ENCODE measurements at regions not wholly inside any gene's neighbourhood (a gene's known extent, or its start where the extent isn't known, plus 50 kb on each side); places are given as distances from the start of the nearest gene placed in this dataset.

- Histone ChIP-seq H3K36me3 (replicated peaks in 1 of 2; ENCODE audit: control insufficient read depth in 1 of 2, insufficient read depth in 2 of 2, low read length in 2 of 2) (no peaks in the 10 kb centered on the region), H3K4me3 (replicated peaks in 1 of 3; ENCODE audit: insufficient read depth in 1 of 3, low read depth in 2 of 3, low read length in 3 of 3) (no peak overlapping the region), H3K27ac (ENCODE audit: extremely low read length, insufficient read depth, low read length) (no peak overlapping the region), H2AFZ (ENCODE audit: low read length) (no peak overlapping the region), H3K4me2 (ENCODE audit: low read depth, low read length) (no peak overlapping the region), H3K4me1 (ENCODE audit: insufficient read depth, low read length) (no peaks in the 10 kb centered on the region), H3K9ac (ENCODE audit: insufficient read depth, low read depth, low read length) (no peak overlapping the region), H3K27me3 (ENCODE audit: control insufficient read depth in 1 of 2, insufficient read depth in 2 of 2, low read length in 2 of 2) (no peaks in the 10 kb centered on the region), H4K20me1 (ENCODE audit: insufficient read depth, low read length) (no peaks in the 10 kb centered on the region), H3K9me3 (ENCODE audit: low read length) (no peaks in the 10 kb centered on the region), H3K79me2 (ENCODE audit: insufficient read depth, low read length) (no peaks in the 10 kb centered on the region)
- no peak for ATAC-seq
- DNase-seq (ENCODE audit: low spot score): no peak
- FAIRE-seq: no peak
- ChIA-PET POLR2A (no interaction called here), CTCF (ENCODE audit: low intra/inter-chr PET ratio, low total read pairs) (no interaction called here)
- intact Hi-C loops (cut with micrococcal nuclease; ENCODE audit: unreplicated experiment) (no loop called here), in situ Hi-C loops (cut with HindIII; ENCODE audit: extremely low pct_ligation_motif_present, low pct_unique_long_range_greater_than_20kb) (no loop called here)
- BruUV-seq (replicated peaks): no TSS peak
- 4% methylated on average over 2 of the region's 2 CpGs for WGBS (ENCODE audit: low lambda C conversion rate)
- no peak for TF ChIP-seq FOXP4 (CRISPR knock-in tag; IDR thresholded peaks at IDR 0.05)
- no peak for TF ChIP-seq PHF20 (CRISPR knock-in tag; IDR thresholded peaks at IDR 0.05)
- TF ChIP-seq, protein P1, sequence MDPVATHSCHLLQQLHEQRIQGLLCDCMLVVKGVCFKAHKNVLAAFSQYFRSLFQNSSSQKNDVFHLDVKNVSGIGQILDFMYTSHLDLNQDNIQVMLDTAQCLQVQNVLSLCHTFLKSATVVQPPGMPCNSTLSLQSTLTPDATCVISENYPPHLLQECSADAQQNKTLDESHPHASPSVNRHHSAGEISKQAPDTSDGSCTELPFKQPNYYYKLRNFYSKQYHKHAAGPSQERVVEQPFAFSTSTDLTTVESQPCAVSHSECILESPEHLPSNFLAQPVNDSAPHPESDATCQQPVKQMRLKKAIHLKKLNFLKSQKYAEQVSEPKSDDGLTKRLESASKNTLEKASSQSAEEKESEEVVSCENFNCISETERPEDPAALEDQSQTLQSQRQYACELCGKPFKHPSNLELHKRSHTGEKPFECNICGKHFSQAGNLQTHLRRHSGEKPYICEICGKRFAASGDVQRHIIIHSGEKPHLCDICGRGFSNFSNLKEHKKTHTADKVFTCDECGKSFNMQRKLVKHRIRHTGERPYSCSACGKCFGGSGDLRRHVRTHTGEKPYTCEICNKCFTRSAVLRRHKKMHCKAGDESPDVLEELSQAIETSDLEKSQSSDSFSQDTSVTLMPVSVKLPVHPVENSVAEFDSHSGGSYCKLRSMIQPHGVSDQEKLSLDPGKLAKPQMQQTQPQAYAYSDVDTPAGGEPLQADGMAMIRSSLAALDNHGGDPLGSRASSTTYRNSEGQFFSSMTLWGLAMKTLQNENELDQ (CRISPR knock-in tag; IDR thresholded peaks at IDR 0.05; ENCODE audit: borderline replicate concordance): no peak
- TF ChIP-seq ZNF792 (CRISPR knock-in tag; IDR thresholded peaks at IDR 0.05): no peak
- TF ChIP-seq, protein P2, sequence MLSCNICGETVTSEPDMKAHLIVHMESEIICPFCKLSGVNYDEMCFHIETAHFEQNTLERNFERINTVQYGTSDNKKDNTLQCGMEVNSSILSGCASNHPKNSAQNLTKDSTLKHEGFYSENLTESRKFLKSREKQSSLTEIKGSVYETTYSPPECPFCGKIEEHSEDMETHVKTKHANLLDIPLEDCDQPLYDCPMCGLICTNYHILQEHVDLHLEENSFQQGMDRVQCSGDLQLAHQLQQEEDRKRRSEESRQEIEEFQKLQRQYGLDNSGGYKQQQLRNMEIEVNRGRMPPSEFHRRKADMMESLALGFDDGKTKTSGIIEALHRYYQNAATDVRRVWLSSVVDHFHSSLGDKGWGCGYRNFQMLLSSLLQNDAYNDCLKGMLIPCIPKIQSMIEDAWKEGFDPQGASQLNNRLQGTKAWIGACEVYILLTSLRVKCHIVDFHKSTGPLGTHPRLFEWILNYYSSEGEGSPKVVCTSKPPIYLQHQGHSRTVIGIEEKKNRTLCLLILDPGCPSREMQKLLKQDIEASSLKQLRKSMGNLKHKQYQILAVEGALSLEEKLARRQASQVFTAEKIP (CRISPR knock-in tag; IDR thresholded peaks at IDR 0.05; ENCODE audit: borderline replicate concordance): no peak
- no peak for TF ChIP-seq CBX5 (CRISPR knock-in tag; IDR thresholded peaks at IDR 0.05; ENCODE audit: borderline replicate concordance)
- TF ChIP-seq ZNF24 (IDR thresholded peaks at IDR 0.05): no peak
- TF ChIP-seq, protein P3, sequence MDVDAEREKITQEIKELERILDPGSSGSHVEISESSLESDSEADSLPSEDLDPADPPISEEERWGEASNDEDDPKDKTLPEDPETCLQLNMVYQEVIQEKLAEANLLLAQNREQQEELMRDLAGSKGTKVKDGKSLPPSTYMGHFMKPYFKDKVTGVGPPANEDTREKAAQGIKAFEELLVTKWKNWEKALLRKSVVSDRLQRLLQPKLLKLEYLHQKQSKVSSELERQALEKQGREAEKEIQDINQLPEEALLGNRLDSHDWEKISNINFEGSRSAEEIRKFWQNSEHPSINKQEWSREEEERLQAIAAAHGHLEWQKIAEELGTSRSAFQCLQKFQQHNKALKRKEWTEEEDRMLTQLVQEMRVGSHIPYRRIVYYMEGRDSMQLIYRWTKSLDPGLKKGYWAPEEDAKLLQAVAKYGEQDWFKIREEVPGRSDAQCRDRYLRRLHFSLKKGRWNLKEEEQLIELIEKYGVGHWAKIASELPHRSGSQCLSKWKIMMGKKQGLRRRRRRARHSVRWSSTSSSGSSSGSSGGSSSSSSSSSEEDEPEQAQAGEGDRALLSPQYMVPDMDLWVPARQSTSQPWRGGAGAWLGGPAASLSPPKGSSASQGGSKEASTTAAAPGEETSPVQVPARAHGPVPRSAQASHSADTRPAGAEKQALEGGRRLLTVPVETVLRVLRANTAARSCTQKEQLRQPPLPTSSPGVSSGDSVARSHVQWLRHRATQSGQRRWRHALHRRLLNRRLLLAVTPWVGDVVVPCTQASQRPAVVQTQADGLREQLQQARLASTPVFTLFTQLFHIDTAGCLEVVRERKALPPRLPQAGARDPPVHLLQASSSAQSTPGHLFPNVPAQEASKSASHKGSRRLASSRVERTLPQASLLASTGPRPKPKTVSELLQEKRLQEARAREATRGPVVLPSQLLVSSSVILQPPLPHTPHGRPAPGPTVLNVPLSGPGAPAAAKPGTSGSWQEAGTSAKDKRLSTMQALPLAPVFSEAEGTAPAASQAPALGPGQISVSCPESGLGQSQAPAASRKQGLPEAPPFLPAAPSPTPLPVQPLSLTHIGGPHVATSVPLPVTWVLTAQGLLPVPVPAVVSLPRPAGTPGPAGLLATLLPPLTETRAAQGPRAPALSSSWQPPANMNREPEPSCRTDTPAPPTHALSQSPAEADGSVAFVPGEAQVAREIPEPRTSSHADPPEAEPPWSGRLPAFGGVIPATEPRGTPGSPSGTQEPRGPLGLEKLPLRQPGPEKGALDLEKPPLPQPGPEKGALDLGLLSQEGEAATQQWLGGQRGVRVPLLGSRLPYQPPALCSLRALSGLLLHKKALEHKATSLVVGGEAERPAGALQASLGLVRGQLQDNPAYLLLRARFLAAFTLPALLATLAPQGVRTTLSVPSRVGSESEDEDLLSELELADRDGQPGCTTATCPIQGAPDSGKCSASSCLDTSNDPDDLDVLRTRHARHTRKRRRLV (CRISPR knock-in tag; IDR thresholded peaks at IDR 0.05): no peak
- TF ChIP-seq SMC3 (IDR thresholded peaks at IDR 0.05; ENCODE audit: low read length): no peak
- no peak for TF ChIP-seq SYNCRIP (IDR thresholded peaks at IDR 0.05; ENCODE audit: insufficient read depth, low read depth, low read length)
- TF ChIP-seq, protein P4, sequence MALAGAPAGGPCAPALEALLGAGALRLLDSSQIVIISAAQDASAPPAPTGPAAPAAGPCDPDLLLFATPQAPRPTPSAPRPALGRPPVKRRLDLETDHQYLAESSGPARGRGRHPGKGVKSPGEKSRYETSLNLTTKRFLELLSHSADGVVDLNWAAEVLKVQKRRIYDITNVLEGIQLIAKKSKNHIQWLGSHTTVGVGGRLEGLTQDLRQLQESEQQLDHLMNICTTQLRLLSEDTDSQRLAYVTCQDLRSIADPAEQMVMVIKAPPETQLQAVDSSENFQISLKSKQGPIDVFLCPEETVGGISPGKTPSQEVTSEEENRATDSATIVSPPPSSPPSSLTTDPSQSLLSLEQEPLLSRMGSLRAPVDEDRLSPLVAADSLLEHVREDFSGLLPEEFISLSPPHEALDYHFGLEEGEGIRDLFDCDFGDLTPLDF (CRISPR knock-in tag; IDR thresholded peaks at IDR 0.05): no peak
- TF ChIP-seq ZNF652 (CRISPR knock-in tag; IDR thresholded peaks at IDR 0.05; ENCODE audit: borderline replicate concordance, low read depth): no peak
Observed at GRCh38 chr2:194271293-194271961, 1385.6 kb upstream of the SLC39A10 start.
